Mesenteric fat pad (tissue), 1 donor: ENCODE measurements at regions not wholly inside any gene's neighbourhood (a gene's known extent, or its start where the extent isn't known, plus 50 kb on each side); places are given as distances from the start of the nearest gene placed in this dataset.

Source experiments
- DNase-seq: peaks from one replicate; pipeline ENCODE4 v3.0.0-alpha.2; 2020; ENCODE audit warnings: low spot score
- donor health status: DM: yes; HTN: yes; CAD: no.

- no peak for DNase-seq
Observed at GRCh38 chr10:63735305-63735704, 214.1 kb downstream of the REEP3 start.

- no peak for DNase-seq
Observed at GRCh38 chr10:63738410-63738809, 217.2 kb downstream of the REEP3 start.

- no peak for DNase-seq
Observed at GRCh38 chr10:63744060-63744941, 223.1 kb downstream of the REEP3 start.

GRCh38 chr10:63749915-63750314 lies 228.7 kb downstream of the REEP3 start:
- no peak for DNase-seq

GRCh38 chr10:63751836-63752235 lies 230.6 kb downstream of the REEP3 start:
- no peak for DNase-seq

- DNase-seq, result no peak
Observed at GRCh38 chr10:63752318-63752717, 231.1 kb downstream of the REEP3 start.

- DNase-seq, result no peak
Observed at GRCh38 chr10:63753808-63754207, 232.6 kb downstream of the REEP3 start.

GRCh38 chr10:63755441-63755840 lies 234.2 kb downstream of the REEP3 start:
- no peak for DNase-seq

- no peak for DNase-seq
Observed at GRCh38 chr10:63757067-63757466, 235.9 kb downstream of the REEP3 start.

- DNase-seq, result no peak
Observed at GRCh38 chr10:63758080-63758479, 236.9 kb downstream of the REEP3 start.

GRCh38 chr10:63759335-63759734 lies 238.1 kb downstream of the REEP3 start:
- DNase-seq, result no peak

GRCh38 chr10:63760034-63760707 lies 239.0 kb downstream of the REEP3 start:
- DNase-seq, result no peak

GRCh38 chr10:63760708-63761047 lies 239.5 kb downstream of the REEP3 start:
- DNase-seq, result no peak

- no peak for DNase-seq
Observed at GRCh38 chr10:63761243-63761642, 240.0 kb downstream of the REEP3 start.

GRCh38 chr10:63763744-63764143 lies 242.5 kb downstream of the REEP3 start:
- no peak for DNase-seq

GRCh38 chr10:63765126-63765525 lies 243.9 kb downstream of the REEP3 start:
- DNase-seq, result no peak

- DNase-seq, result no peak
Observed at GRCh38 chr10:63766745-63767137, 245.5 kb downstream of the REEP3 start.

GRCh38 chr10:63767138-63767801 lies 246.1 kb downstream of the REEP3 start:
- no peak for DNase-seq

GRCh38 chr10:63769367-63769766 lies 248.2 kb downstream of the REEP3 start:
- no peak for DNase-seq

GRCh38 chr10:63770523-63770922 lies 249.3 kb downstream of the REEP3 start:
- no peak for DNase-seq

- DNase-seq, result no peak
Observed at GRCh38 chr10:63772491-63772890, 251.3 kb downstream of the REEP3 start.

- no peak for DNase-seq
Observed at GRCh38 chr10:63773106-63773505, 251.9 kb downstream of the REEP3 start.
